ENCODE measurements at regions not wholly inside any gene's neighbourhood (a gene's known extent, or its start where the extent isn't known, plus 50 kb on each side); places are given as distances from the start of the nearest gene placed in this dataset.
A peak's percentile ranks its signal among the peaks of the same experiment; 100 is the strongest.

GRCh38 chr18:77870894-77871293 lies 621.2 kb downstream of the GALR1 start:
- Histone ChIP-seq H3K4me3 (ENCODE audit: low read depth, low read length) (no peak overlapping the region), H3K27me3 (ENCODE audit: insufficient read depth, low read length) (no peaks in the 10 kb centered on the region), H2AFZ (ENCODE audit: low read length, unreplicated experiment) (no peak overlapping the region), H3K36me3 (ENCODE audit: insufficient read depth, low read length) (no peaks in the 10 kb centered on the region), H3K4me1 (ENCODE audit: control insufficient read depth, insufficient read depth, low read length, unreplicated experiment) (no peaks in the 10 kb centered on the region), H3K27ac (ENCODE audit: low read depth, low read length) (no peak overlapping the region), H3K79me2 (ENCODE audit: control insufficient read depth, insufficient read depth, low read length, unreplicated experiment) (no peaks in the 10 kb centered on the region)

- H3K4me3 ChIP-seq (ENCODE audit: low read depth, low read length) = no peak overlapping the region
- H2AFZ ChIP-seq (ENCODE audit: low read length, unreplicated experiment) = no peak overlapping the region
- H3K79me2 ChIP-seq (ENCODE audit: control insufficient read depth, insufficient read depth, low read length, unreplicated experiment) = no peaks in the 10 kb centered on the region
- H3K36me3 ChIP-seq (ENCODE audit: insufficient read depth, low read length) = no peaks in the 10 kb centered on the region
- no peak overlapping the region for H3K27ac ChIP-seq (ENCODE audit: low read depth, low read length)
- H3K4me1 ChIP-seq (ENCODE audit: control insufficient read depth, insufficient read depth, low read length, unreplicated experiment) = no peaks in the 10 kb centered on the region
- no peaks in the 10 kb centered on the region for H3K27me3 ChIP-seq (ENCODE audit: insufficient read depth, low read length)
Measured at GRCh38 chr18:77872166-77872565, 622.5 kb downstream of the GALR1 start.

- no peak overlapping the region for H3K27ac ChIP-seq (ENCODE audit: low read depth, low read length)
- H3K4me3 ChIP-seq (ENCODE audit: low read depth, low read length) = no peak overlapping the region
- H3K36me3 ChIP-seq (ENCODE audit: insufficient read depth, low read length) = no peaks in the 10 kb centered on the region
- no peaks in the 10 kb centered on the region for H3K27me3 ChIP-seq (ENCODE audit: insufficient read depth, low read length)
- no peaks in the 10 kb centered on the region for H3K79me2 ChIP-seq (ENCODE audit: control insufficient read depth, insufficient read depth, low read length, unreplicated experiment)
- no peaks in the 10 kb centered on the region for H3K4me1 ChIP-seq (ENCODE audit: control insufficient read depth, insufficient read depth, low read length, unreplicated experiment)
- H2AFZ ChIP-seq (ENCODE audit: low read length, unreplicated experiment) = no peak overlapping the region
Measured at GRCh38 chr18:77876319-77876865, 626.7 kb downstream of the GALR1 start.

GRCh38 chr18:77879829-77880228 lies 630.2 kb downstream of the GALR1 start:
- no peaks in the 10 kb centered on the region for H3K36me3 ChIP-seq (ENCODE audit: insufficient read depth, low read length)
- no peak overlapping the region for H3K27ac ChIP-seq (ENCODE audit: low read depth, low read length)
- H2AFZ ChIP-seq (ENCODE audit: low read length, unreplicated experiment) = no peak overlapping the region
- no peaks in the 10 kb centered on the region for H3K27me3 ChIP-seq (ENCODE audit: insufficient read depth, low read length)
- H3K4me3 ChIP-seq (ENCODE audit: low read depth, low read length) = no peak overlapping the region
- H3K79me2 ChIP-seq (ENCODE audit: control insufficient read depth, insufficient read depth, low read length, unreplicated experiment) = no peaks in the 10 kb centered on the region
- no peaks in the 10 kb centered on the region for H3K4me1 ChIP-seq (ENCODE audit: control insufficient read depth, insufficient read depth, low read length, unreplicated experiment)

GRCh38 chr18:77884454-77884853 lies 634.8 kb downstream of the GALR1 start:
- Histone ChIP-seq H3K27me3 (ENCODE audit: insufficient read depth, low read length) (no peaks in the 10 kb centered on the region), H3K36me3 (ENCODE audit: insufficient read depth, low read length) (no peaks in the 10 kb centered on the region), H3K27ac (ENCODE audit: low read depth, low read length) (no peak overlapping the region), H3K79me2 (ENCODE audit: control insufficient read depth, insufficient read depth, low read length, unreplicated experiment) (no peaks in the 10 kb centered on the region), H2AFZ (ENCODE audit: low read length, unreplicated experiment) (no peak overlapping the region), H3K4me3 (ENCODE audit: low read depth, low read length) (no peak overlapping the region), H3K4me1 (ENCODE audit: control insufficient read depth, insufficient read depth, low read length, unreplicated experiment) (no peaks in the 10 kb centered on the region)

- H2AFZ ChIP-seq (ENCODE audit: low read length, unreplicated experiment) = no peak overlapping the region
- no peaks in the 10 kb centered on the region for H3K36me3 ChIP-seq (ENCODE audit: insufficient read depth, low read length)
- no peak overlapping the region for H3K4me3 ChIP-seq (ENCODE audit: low read depth, low read length)
- no peak overlapping the region for H3K27ac ChIP-seq (ENCODE audit: low read depth, low read length)
- no peaks in the 10 kb centered on the region for H3K79me2 ChIP-seq (ENCODE audit: control insufficient read depth, insufficient read depth, low read length, unreplicated experiment)
- H3K4me1 ChIP-seq (ENCODE audit: control insufficient read depth, insufficient read depth, low read length, unreplicated experiment) = no peaks in the 10 kb centered on the region
- no peaks in the 10 kb centered on the region; the same call in 1 of the 2 replicates for H3K27me3 ChIP-seq (ENCODE audit: insufficient read depth, low read length)
Measured at GRCh38 chr18:77894060-77894459, 644.4 kb downstream of the GALR1 start.

GRCh38 chr18:77895250-77895649 lies 645.6 kb downstream of the GALR1 start:
- Histone ChIP-seq H3K79me2 (ENCODE audit: control insufficient read depth, insufficient read depth, low read length, unreplicated experiment) (no peaks in the 10 kb centered on the region), H3K4me3 (ENCODE audit: low read depth, low read length) (no peak overlapping the region), H3K27me3 (ENCODE audit: insufficient read depth, low read length) (no peaks in the 10 kb centered on the region; the same call in 1 of the 2 replicates), H3K27ac (ENCODE audit: low read depth, low read length) (no peak overlapping the region), H2AFZ (ENCODE audit: low read length, unreplicated experiment) (no peak overlapping the region), H3K36me3 (ENCODE audit: insufficient read depth, low read length) (no peaks in the 10 kb centered on the region), H3K4me1 (ENCODE audit: control insufficient read depth, insufficient read depth, low read length, unreplicated experiment) (no peaks in the 10 kb centered on the region)

- no peak overlapping the region for H3K27ac ChIP-seq (ENCODE audit: low read depth, low read length)
- no peaks in the 10 kb centered on the region for H3K36me3 ChIP-seq (ENCODE audit: insufficient read depth, low read length)
- no peaks in the 10 kb centered on the region for H3K79me2 ChIP-seq (ENCODE audit: control insufficient read depth, insufficient read depth, low read length, unreplicated experiment)
- H3K4me3 ChIP-seq (ENCODE audit: low read depth, low read length) = no peak overlapping the region
- no peaks in the 10 kb centered on the region for H3K4me1 ChIP-seq (ENCODE audit: control insufficient read depth, insufficient read depth, low read length, unreplicated experiment)
- no peaks in the 10 kb centered on the region; the same call in 1 of the 2 replicates for H3K27me3 ChIP-seq (ENCODE audit: insufficient read depth, low read length)
- H2AFZ ChIP-seq (ENCODE audit: low read length, unreplicated experiment) = no peak overlapping the region
Measured at GRCh38 chr18:77896586-77897252, 647.1 kb downstream of the GALR1 start.

GRCh38 chr18:77897606-77898005 lies 648.0 kb downstream of the GALR1 start:
- Histone ChIP-seq H3K27ac (ENCODE audit: low read depth, low read length) (no peak overlapping the region), H2AFZ (ENCODE audit: low read length, unreplicated experiment) (no peak overlapping the region), H3K27me3 (ENCODE audit: insufficient read depth, low read length) (no peaks in the 10 kb centered on the region; the same call in 1 of the 2 replicates), H3K4me3 (ENCODE audit: low read depth, low read length) (no peak overlapping the region), H3K79me2 (ENCODE audit: control insufficient read depth, insufficient read depth, low read length, unreplicated experiment) (no peaks in the 10 kb centered on the region), H3K4me1 (ENCODE audit: control insufficient read depth, insufficient read depth, low read length, unreplicated experiment) (no peaks in the 10 kb centered on the region), H3K36me3 (ENCODE audit: insufficient read depth, low read length) (no peaks in the 10 kb centered on the region)

- Histone ChIP-seq H3K27me3 (ENCODE audit: insufficient read depth, low read length) (no peaks in the 10 kb centered on the region; the same call in 1 of the 2 replicates), H3K36me3 (ENCODE audit: insufficient read depth, low read length) (no peaks in the 10 kb centered on the region), H2AFZ (ENCODE audit: low read length, unreplicated experiment) (no peak overlapping the region), H3K4me1 (ENCODE audit: control insufficient read depth, insufficient read depth, low read length, unreplicated experiment) (no peaks in the 10 kb centered on the region), H3K79me2 (ENCODE audit: control insufficient read depth, insufficient read depth, low read length, unreplicated experiment) (no peaks in the 10 kb centered on the region), H3K27ac (ENCODE audit: low read depth, low read length) (no peak overlapping the region), H3K4me3 (ENCODE audit: low read depth, low read length) (peak overlapping the region; percentile 33; the same call in 1 of the 2 replicates)
Measured at GRCh38 chr18:77899972-77900754, 650.5 kb downstream of the GALR1 start.
